DND-41 (cell line): ENCODE measurements at regions not wholly inside any gene's neighbourhood (a gene's known extent, or its start where the extent isn't known, plus 50 kb on each side); places are given as distances from the start of the nearest gene placed in this dataset.
"Not testable (repeated sequence)": the region's sequence is repeated elsewhere in the genome, so short reads cannot be mapped to it uniquely, and the experiment has no call there.

ENCODE experiments used
- ATAC-seq: fragments of 200-7000 bp; cut with Tn5 transposase; 3 replicates; pipeline ENCODE4 v1.9.1; 2021; ENCODE audit warnings: low read depth; ENCODE audit not compliant: insufficient read depth
- DNase-seq: peaks from one replicate; pipeline ENCODE4 v3.0.0-alpha.2; 2020
- H2AFZ ChIP-seq: 2 replicates; pipeline ENCODE4 v1.6.0; 2012; ENCODE audit warnings: low read depth, low read length
- H3K27ac ChIP-seq: 2 replicates; pipeline ENCODE4 v1.5.1; 2012; ENCODE audit warnings: low read length, inconsistent platforms
- H3K27me3 ChIP-seq: fragments of 200-600 bp; sonication (generic); 2 replicates; pipeline ENCODE4 v1.6.0; 2012; ENCODE audit warnings: low read length, mild to moderate bottlenecking, inconsistent platforms; ENCODE audit not compliant: insufficient read depth, poor library complexity
- H3K36me3 ChIP-seq: 2 replicates; pipeline ENCODE4 v1.5.1; 2012; ENCODE audit warnings: low read length, inconsistent platforms; ENCODE audit not compliant: insufficient read depth
- H3K4me1 ChIP-seq: 2 replicates; pipeline ENCODE4 v1.5.1; 2012; ENCODE audit warnings: mild to moderate bottlenecking, low read length; ENCODE audit not compliant: insufficient read depth
- H3K4me2 ChIP-seq: 2 replicates; pipeline ENCODE4 v1.6.0; 2012; ENCODE audit warnings: mild to moderate bottlenecking, moderate library complexity, low read length, inconsistent platforms; ENCODE audit not compliant: insufficient read depth
- H3K4me3 ChIP-seq, 2 experiments: fragments of 200-600 bp in 1 of 2; shearing (Covaris generic) in 1 of 2; 2 replicates each; pipeline ENCODE4 v1.5.1; 2012 to 2016; ENCODE audit warnings: inconsistent platforms in 2 of 2, low read length in 2 of 2, mild to moderate bottlenecking in 2 of 2, low read depth in 1 of 2, moderate library complexity in 1 of 2
- H3K79me2 ChIP-seq: 2 replicates; pipeline ENCODE4 v1.6.0; 2012; ENCODE audit warnings: low read length, inconsistent platforms; ENCODE audit not compliant: insufficient read depth
- H3K9ac ChIP-seq: 2 replicates; pipeline ENCODE4 v1.6.0; 2012; ENCODE audit warnings: low read depth, mild to moderate bottlenecking, inconsistent platforms, low read length, moderate library complexity
- H3K9me3 ChIP-seq: 2 replicates; pipeline ENCODE4 v1.5.1; 2012; ENCODE audit warnings: low read length, moderate library complexity, mild to moderate bottlenecking, inconsistent platforms; ENCODE audit not compliant: insufficient read depth, severe bottlenecking
- H4K20me1 ChIP-seq: 2 replicates; pipeline ENCODE4 v1.6.0; 2012; ENCODE audit warnings: low read length; ENCODE audit not compliant: insufficient read depth
- CTCF ChIP-seq: IDR thresholded peaks from 2 replicates; pipeline ENCODE4 v1.5.1; 2012; ENCODE audit warnings: borderline replicate concordance, low read length, moderate library complexity, mild to moderate bottlenecking; ENCODE audit not compliant: poor library complexity, severe bottlenecking; ENCODE audit errors: extremely low read depth
- EZH2 ChIP-seq: IDR thresholded peaks from 3 replicates; pipeline ENCODE4 v1.6.1; 2012; ENCODE audit warnings: borderline replicate concordance, low read depth, mild to moderate bottlenecking, moderate library complexity, low read length, inconsistent platforms; ENCODE audit not compliant: severe bottlenecking

GRCh38 chr6:69456086-69456485, 340.7 kb downstream of the LMBRD1 start:
- ATAC-seq (no peak), DNase-seq (no peak)
- no peak overlapping the region for H3K4me2 ChIP-seq
- H3K9ac ChIP-seq, result no peak overlapping the region
- H3K4me3 ChIP-seq, result no peak overlapping the region
- no peaks in the 10 kb centered on the region; the same call in 1 of the 2 replicates for H4K20me1 ChIP-seq
- no peaks in the 10 kb centered on the region for H3K79me2 ChIP-seq
- no peaks in the 10 kb centered on the region for H3K27me3 ChIP-seq
- no peak overlapping the region for H3K27ac ChIP-seq
- H2AFZ ChIP-seq, result no peak overlapping the region
- TF ChIP-seq CTCF (no peak), EZH2 (no peak)
- H3K36me3 ChIP-seq, result no peaks in the 10 kb centered on the region
- H3K4me1 ChIP-seq, result no peaks in the 10 kb centered on the region
- H3K9me3 ChIP-seq, result peaks cover 2% of the 10 kb centered on the region

GRCh38 chr6:69454619-69455018, 342.2 kb downstream of the LMBRD1 start:
- not testable (repeated sequence) for H3K4me2 ChIP-seq, H3K4me1 ChIP-seq, H3K27ac ChIP-seq, H4K20me1 ChIP-seq, H3K9me3 ChIP-seq, H2AFZ ChIP-seq, ATAC-seq, H3K4me3 ChIP-seq, H3K36me3 ChIP-seq, DNase-seq, H3K9ac ChIP-seq, H3K79me2 ChIP-seq, H3K27me3 ChIP-seq

GRCh38 chr6:69450493-69450892, 346.3 kb downstream of the LMBRD1 start:
- H3K4me2 ChIP-seq, H3K79me2 ChIP-seq, H3K27me3 ChIP-seq, H2AFZ ChIP-seq, H3K9me3 ChIP-seq, H3K4me3 ChIP-seq, H4K20me1 ChIP-seq, ATAC-seq, H3K36me3 ChIP-seq, H3K4me1 ChIP-seq, H3K27ac ChIP-seq, H3K9ac ChIP-seq, DNase-seq: not testable (repeated sequence)

- no peaks in the 10 kb centered on the region for H3K4me1 ChIP-seq
- TF ChIP-seq EZH2 (no peak), CTCF (no peak)
- no peaks in the 10 kb centered on the region for H3K36me3 ChIP-seq
- H2AFZ ChIP-seq, result no peak overlapping the region
- H3K9ac ChIP-seq, result no peak overlapping the region
- no peaks in the 10 kb centered on the region for H3K27me3 ChIP-seq
- H3K4me3 ChIP-seq, result no peak overlapping the region
- H3K4me2 ChIP-seq, result no peak overlapping the region
- H3K9me3 ChIP-seq, result peaks cover 5% of the 10 kb centered on the region
- ATAC-seq (no peak), DNase-seq (no peak)
- H4K20me1 ChIP-seq, result no peaks in the 10 kb centered on the region; the same call in 1 of the 2 replicates
- no peak overlapping the region for H3K27ac ChIP-seq
- H3K79me2 ChIP-seq, result no peaks in the 10 kb centered on the region
Observed at GRCh38 chr6:69449887-69450286, 346.9 kb downstream of the LMBRD1 start.
